OCI-LY3 (cell line): ENCODE measurements at regions not wholly inside any gene's neighbourhood (a gene's known extent, or its start where the extent isn't known, plus 50 kb on each side); places are given as distances from the start of the nearest gene placed in this dataset.

ENCODE experiments used
- H2AFZ ChIP-seq: fragments of 200-600, 300-600 bp; shearing (Covaris generic); 2 replicates; pipeline ENCODE4 v1.6.0; 2014; ENCODE audit warnings: antibody characterized with exemption, low read depth, low read length
- H3K27ac ChIP-seq: fragments of 200-600, 300-600 bp; sonication (generic); 2 replicates; pipeline ENCODE4 v1.5.1; 2014; ENCODE audit warnings: mild to moderate bottlenecking, low read length, moderate library complexity, mixed read lengths
- H3K27me3 ChIP-seq: fragments of 200-600, 300-600 bp; sonication (generic); 2 replicates; pipeline ENCODE4 v1.6.1; 2014; ENCODE audit warnings: low read depth, low read length, mixed read lengths
- H3K36me3 ChIP-seq: fragments of 200-600, 300-600 bp; sonication (generic); replicated peaks from 2 replicates; pipeline ENCODE3; 2014; ENCODE audit warnings: low read depth, low read length, mixed read lengths
- H3K4me1 ChIP-seq: fragments of 300-600, 200-600 bp; sonication (generic); 2 replicates; pipeline ENCODE4 v1.6.1; 2014; ENCODE audit warnings: low read length, mixed read lengths
- H3K4me2 ChIP-seq: fragments of 200-600, 300-600 bp; sonication (generic); 2 replicates; pipeline ENCODE4 v1.6.1; 2014; ENCODE audit warnings: low read length, mixed read lengths
- H3K4me3 ChIP-seq: fragments of 300-600, 200-600 bp; sonication (generic); 2 replicates; pipeline ENCODE4 v1.5.1; 2014; ENCODE audit warnings: antibody characterized with exemption, mild to moderate bottlenecking, low read length, moderate library complexity
- H3K79me2 ChIP-seq: fragments of 300-600, 200-600 bp; shearing (Covaris generic); 2 replicates; pipeline ENCODE4 v1.6.1; 2014; ENCODE audit warnings: mild to moderate bottlenecking, low read length, mixed read lengths
- H3K9ac ChIP-seq: fragments of 300-600, 200-600 bp; shearing (Covaris generic); 2 replicates; pipeline ENCODE4 v1.6.0; 2014; ENCODE audit warnings: mild to moderate bottlenecking, low read length, moderate library complexity
- H3K9me3 ChIP-seq: fragments of 200-600, 300-600 bp; shearing (Covaris generic); 2 replicates; pipeline ENCODE4 v1.6.1; 2014; ENCODE audit warnings: low read length, mixed read lengths; ENCODE audit not compliant: insufficient read depth
- H4K20me1 ChIP-seq: fragments of 200-600, 300-600 bp; sonication (generic); 2 replicates; pipeline ENCODE4 v1.6.1; 2016; ENCODE audit warnings: low read length, mixed read lengths; ENCODE audit not compliant: insufficient read depth
- EZH2phosphoT487 ChIP-seq: fragments of 200-600 bp; shearing (Covaris generic); IDR thresholded peaks from 2 replicates; pipeline ENCODE4 v1.6.1; 2018; ENCODE audit warnings: antibody characterized with exemption, mixed run types, low read depth
- TF ChIP-seq, protein P1 (sequence below): fragments of 200-600, 300-600 bp; sonication (generic); IDR thresholded peaks from 2 replicates; pipeline ENCODE4 v1.5.1; 2014; ENCODE audit warnings: antibody characterized with exemption, low read length, low read depth

DNA sequence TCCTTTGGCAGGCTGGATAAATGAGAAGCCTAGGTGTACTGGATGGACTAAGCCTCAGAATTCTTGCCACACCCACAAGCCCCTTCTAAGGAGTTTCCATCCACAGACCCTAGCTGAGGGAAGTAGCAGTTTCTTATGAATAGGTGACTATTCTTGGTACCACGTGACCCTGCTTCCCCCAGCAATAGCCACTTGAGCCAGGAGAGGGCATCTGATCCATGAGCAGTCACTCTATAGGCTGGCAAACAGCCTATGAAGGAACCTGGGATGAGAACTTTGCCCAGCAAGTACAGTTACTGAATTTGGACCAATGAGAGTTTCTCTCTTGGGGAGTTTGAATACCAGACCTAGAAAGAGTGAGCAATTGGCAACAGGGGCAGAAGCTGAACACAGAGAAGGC lies 84.0 kb downstream of the RTL9 start:
- no peaks in the 10 kb centered on the region for H3K36me3 ChIP-seq
- H4K20me1 ChIP-seq = no peaks in the 10 kb centered on the region
- TF ChIP-seq, protein P1, sequence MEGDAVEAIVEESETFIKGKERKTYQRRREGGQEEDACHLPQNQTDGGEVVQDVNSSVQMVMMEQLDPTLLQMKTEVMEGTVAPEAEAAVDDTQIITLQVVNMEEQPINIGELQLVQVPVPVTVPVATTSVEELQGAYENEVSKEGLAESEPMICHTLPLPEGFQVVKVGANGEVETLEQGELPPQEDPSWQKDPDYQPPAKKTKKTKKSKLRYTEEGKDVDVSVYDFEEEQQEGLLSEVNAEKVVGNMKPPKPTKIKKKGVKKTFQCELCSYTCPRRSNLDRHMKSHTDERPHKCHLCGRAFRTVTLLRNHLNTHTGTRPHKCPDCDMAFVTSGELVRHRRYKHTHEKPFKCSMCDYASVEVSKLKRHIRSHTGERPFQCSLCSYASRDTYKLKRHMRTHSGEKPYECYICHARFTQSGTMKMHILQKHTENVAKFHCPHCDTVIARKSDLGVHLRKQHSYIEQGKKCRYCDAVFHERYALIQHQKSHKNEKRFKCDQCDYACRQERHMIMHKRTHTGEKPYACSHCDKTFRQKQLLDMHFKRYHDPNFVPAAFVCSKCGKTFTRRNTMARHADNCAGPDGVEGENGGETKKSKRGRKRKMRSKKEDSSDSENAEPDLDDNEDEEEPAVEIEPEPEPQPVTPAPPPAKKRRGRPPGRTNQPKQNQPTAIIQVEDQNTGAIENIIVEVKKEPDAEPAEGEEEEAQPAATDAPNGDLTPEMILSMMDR = peak; percentile 37
- no peak for TF ChIP-seq EZH2phosphoT487
- H3K27ac ChIP-seq = no peak overlapping the region
- H3K4me1 ChIP-seq = peaks cover 6% of the 10 kb centered on the region; the same call in 1 of the 2 replicates
- no peaks in the 10 kb centered on the region for H3K9me3 ChIP-seq
- H3K79me2 ChIP-seq = no peaks in the 10 kb centered on the region
- H3K4me2 ChIP-seq = no peak overlapping the region
- H3K4me3 ChIP-seq = no peak overlapping the region
- H3K9ac ChIP-seq = no peak overlapping the region
- peaks cover 16% of the 10 kb centered on the region for H3K27me3 ChIP-seq
- H2AFZ ChIP-seq = no peak overlapping the region

DNA sequence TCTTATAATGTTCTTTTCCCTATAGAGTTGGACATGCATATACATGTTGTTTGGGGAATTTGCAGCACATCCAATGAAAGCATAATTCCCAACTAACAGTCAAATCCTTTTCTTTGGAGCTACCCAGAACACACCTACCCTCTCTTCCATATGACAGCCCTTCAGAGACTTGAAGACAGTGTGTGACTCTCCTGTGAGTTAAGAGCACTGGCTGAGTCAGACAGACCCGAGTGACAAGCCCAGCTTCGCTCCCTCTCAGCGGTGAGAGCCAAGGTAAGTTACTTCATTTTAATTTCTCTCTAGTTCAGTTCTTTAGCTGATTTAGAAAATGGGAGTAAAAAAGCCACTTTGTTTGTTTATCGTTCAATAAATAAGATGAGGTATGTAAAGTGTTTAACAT lies 86.3 kb downstream of the RTL9 start:
- Histone ChIP-seq H3K4me3 (no peak overlapping the region), H3K4me1 (peaks cover 6% of the 10 kb centered on the region; the same call in 1 of the 2 replicates), H2AFZ (no peak overlapping the region), H3K4me2 (no peak overlapping the region), H3K27me3 (peaks cover 16% of the 10 kb centered on the region), H3K9me3 (no peaks in the 10 kb centered on the region), H4K20me1 (no peaks in the 10 kb centered on the region), H3K79me2 (no peaks in the 10 kb centered on the region), H3K36me3 (no peaks in the 10 kb centered on the region), H3K9ac (no peak overlapping the region), H3K27ac (no peak overlapping the region)
- TF ChIP-seq, protein P1 = no peak

DNA sequence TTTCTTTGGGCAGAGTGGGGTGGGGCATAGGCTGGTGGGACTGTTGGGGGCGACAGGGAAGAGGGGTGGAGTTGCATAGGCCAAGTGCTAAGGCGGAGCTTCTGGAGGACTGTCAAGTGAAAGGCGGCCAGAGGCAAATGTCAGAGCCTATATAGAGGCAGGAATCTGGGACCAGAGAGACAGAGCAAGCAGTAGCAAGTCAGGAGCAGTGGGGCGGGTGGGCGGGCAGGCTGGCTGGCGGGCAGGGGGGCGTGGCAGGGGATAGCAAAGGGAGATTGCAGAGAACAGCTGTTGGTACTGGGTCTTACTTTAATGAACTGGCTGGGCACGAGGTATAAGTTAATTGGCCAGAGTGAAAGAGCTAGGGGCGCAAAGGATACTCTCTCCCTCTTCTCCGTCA lies 89.8 kb downstream of the RTL9 start:
- TF ChIP-seq, protein P1 = no peak
- TF ChIP-seq EZH2phosphoT487 = no peak
- no peak overlapping the region for H2AFZ ChIP-seq
- H3K9me3 ChIP-seq = no peaks in the 10 kb centered on the region
- H3K27me3 ChIP-seq = peaks cover 39% of the 10 kb centered on the region
- H4K20me1 ChIP-seq = no peaks in the 10 kb centered on the region
- H3K4me1 ChIP-seq = no peaks in the 10 kb centered on the region
- no peak overlapping the region for H3K4me3 ChIP-seq
- H3K27ac ChIP-seq = no peak overlapping the region
- H3K4me2 ChIP-seq = no peak overlapping the region
- H3K36me3 ChIP-seq = no peaks in the 10 kb centered on the region
- H3K9ac ChIP-seq = no peak overlapping the region
- H3K79me2 ChIP-seq = no peaks in the 10 kb centered on the region

DNA sequence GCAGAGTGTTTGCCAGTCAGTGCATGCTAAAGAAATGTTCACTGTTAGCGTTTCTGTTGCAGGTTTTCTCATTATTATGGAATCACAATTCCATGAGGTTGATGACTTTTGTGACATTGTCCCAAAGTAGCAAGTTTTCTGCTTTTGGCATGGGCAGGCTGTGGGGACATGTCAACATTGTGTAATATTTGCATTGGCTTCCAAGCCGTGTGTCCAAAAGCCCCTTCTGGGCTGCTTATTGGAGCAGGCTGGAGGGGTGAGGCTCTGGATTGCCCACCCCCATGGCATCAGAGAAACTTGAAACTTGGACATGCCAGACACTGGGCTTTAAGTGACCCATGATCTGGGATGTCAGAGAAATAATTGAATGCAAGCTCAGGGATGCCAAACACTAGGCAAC lies 90.7 kb downstream of the RTL9 start:
- Histone ChIP-seq H3K9ac (no peak overlapping the region), H2AFZ (no peak overlapping the region), H3K27me3 (peaks cover 42% of the 10 kb centered on the region), H3K4me1 (no peaks in the 10 kb centered on the region), H3K4me3 (no peak overlapping the region), H4K20me1 (no peaks in the 10 kb centered on the region), H3K27ac (no peak overlapping the region), H3K4me2 (no peak overlapping the region), H3K36me3 (no peaks in the 10 kb centered on the region), H3K9me3 (no peaks in the 10 kb centered on the region), H3K79me2 (no peaks in the 10 kb centered on the region)
- TF ChIP-seq, protein P1 = no peak
- no peak for TF ChIP-seq EZH2phosphoT487
